GM04503 (cell line): ENCODE measurements at regions not wholly inside any gene's neighbourhood (a gene's known extent, or its start where the extent isn't known, plus 50 kb on each side); places are given as distances from the start of the nearest gene placed in this dataset.
"Not testable (repeated sequence)": the region's sequence is repeated elsewhere in the genome, so short reads cannot be mapped to it uniquely, and the experiment has no call there.

Experiments used
- DNase-seq: peaks from one replicate; pipeline ENCODE4 v3.0.0-alpha.2; 2012; ENCODE audit warnings: low read depth

- no peak for DNase-seq
Measured at GRCh38 chr1:68780919-68781318, 284.0 kb upstream of the DEPDC1 start.

GRCh38 chr1:68782890-68783289 is 286.0 kb upstream of the DEPDC1 start:
- DNase-seq = no peak

- DNase-seq = no peak
Measured at GRCh38 chr1:68785328-68785727, 288.4 kb upstream of the DEPDC1 start.

DNA sequence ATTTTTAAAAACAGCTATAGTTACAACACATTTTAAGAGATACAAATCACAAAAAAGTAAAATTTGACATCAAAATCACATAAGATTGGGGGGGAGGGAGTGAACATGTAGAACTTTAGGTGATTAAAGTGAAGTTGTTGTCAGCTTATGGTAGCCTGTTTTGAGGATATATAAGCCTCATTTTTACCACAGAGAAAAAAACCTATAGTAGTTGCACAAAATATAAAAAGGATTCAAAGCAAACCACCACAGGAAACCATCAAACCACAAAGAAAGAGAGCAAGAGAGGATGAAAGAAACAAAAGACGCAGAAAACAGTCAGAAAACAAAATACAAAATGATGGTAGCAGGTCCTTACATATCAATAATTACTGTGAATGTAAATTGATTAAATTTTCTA is 291.9 kb upstream of the DEPDC1 start:
- no peak for DNase-seq

GRCh38 chr1:68791800-68792199 is 294.9 kb upstream of the DEPDC1 start:
- no peak for DNase-seq

GRCh38 chr1:68795956-68796355 is 299.1 kb upstream of the DEPDC1 start:
- DNase-seq = no peak

DNA sequence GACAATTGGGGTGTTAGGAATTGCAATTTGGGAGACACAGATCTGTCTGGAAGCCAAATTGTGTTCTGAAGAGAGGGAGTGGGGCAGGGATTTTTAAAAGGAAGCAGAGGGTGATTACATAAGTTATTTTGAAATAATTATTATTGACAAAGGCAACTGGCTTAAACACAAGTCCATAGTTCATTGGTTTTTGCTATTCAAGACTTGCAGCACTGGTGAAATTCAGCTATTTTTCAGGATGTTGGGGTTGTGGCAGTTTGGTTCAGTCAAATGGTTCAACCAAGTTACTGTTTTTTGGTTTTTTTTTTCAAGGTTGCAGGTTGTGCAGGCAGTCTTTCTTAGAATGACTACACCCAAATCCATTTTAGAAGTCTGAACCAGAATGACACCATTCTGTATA is 300.0 kb upstream of the DEPDC1 start:
- DNase-seq = no peak

GRCh38 chr1:68798071-68798470 is 301.2 kb upstream of the DEPDC1 start:
- no peak for DNase-seq

DNA sequence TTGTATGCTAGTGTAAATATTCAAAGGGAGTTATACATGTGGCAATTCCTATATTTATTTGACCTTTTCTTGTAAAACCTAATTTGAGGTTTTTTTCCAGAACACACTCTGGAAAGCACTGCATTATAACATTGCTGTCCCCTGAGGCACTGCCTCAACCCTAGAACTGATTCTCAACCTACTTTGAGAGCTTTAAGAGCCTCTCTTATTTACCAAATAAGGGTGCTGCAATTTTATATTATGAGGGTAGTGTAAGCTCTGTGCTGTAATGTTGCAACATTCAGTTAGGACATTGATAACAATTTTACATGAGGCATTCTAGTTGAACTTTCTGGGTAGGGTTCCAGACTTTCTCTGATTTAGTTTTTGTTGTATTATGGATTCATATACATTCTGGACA is 302.2 kb upstream of the DEPDC1 start:
- no peak for DNase-seq

- no peak for DNase-seq
Measured at GRCh38 chr1:68800182-68800581, 303.3 kb upstream of the DEPDC1 start.

DNA sequence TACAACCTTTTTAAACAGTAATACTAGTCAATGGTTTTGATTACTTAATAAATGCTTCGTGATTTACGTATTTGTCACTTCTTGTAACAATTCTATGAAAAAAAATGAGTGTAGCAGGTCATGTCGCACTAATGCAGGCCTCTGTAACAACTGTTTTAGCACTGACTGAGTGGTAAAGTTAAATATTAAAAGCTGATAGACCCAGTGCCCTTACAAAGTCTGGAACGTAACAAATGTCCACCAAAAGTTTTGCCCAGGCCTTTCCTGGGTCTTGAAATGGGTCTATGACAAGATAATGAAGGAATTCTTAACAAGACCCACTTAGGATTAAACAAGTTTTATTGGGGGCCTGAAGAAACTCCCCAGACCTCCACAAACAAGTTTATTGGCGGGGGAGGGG is 304.6 kb upstream of the DEPDC1 start:
- DNase-seq = no peak

DNA sequence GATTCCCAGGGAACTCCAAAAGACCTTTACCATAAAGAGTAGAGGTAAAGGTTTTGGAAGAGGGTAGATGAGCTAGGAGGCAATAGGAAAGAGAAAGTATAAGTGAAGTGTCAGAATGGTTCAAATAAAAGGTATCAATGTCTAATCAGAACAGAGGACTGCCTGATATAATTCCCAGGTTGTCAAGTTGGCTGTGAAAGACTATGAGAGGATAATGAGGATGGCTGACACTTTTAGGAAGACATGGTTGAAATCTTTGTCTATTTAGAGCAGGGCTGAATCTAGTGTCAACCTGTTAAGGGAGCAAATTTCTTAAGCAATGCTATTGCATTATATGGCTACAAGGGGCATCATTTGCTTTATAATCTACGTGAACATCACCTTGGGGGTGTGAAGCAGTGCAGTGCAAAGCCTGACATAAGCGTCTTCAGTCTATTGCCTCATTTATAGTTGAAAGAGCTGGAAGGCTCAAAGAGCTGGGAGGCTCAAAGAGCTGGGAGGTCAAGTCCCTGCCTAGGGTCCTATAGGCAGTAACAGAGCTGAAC is 308.3 kb upstream of the DEPDC1 start:
- DNase-seq = no peak

DNA sequence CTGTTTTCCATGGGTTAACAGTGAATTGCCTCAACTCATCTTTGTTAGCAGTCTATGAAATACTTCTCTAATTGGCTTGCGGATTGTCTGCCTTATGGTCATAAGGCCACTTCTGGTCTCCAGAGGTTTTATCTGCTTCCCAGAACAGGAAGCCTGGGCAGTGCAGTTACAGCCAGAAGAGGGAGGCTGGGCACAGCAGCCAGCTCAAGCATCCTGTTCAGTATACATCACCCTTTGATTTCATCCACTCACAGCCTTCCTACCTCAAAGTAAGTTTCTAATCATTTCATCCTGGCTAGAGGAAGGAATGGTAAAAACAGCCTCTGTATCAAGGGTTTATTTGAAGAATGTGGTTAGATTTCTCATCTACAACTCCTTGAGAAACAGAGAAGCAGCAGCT is 311.5 kb upstream of the DEPDC1 start:
- no peak for DNase-seq

- DNase-seq = no peak
Measured at GRCh38 chr1:68811806-68812205, 314.9 kb upstream of the DEPDC1 start.

DNA sequence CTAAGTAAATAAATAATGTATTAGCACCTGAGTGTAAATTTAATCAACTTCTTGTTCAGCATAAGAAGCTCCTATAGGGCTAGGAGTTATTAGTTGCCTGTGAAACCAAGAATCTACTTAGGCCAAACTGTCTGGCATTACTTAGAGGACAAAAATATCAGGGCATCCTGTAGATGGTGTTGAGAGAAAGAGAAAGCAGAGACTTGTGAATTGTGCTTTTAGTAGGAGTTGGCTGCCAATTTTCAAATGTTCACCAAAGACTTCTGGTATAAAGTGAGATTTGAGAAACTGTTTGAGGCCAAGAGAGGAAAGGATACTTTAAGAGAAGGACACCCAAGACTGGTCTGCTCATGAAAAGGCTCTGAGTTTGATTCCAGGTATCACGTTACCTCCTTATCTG is 315.5 kb upstream of the DEPDC1 start:
- no peak for DNase-seq

GRCh38 chr1:68814067-68814466 is 317.2 kb upstream of the DEPDC1 start:
- DNase-seq = no peak

DNA sequence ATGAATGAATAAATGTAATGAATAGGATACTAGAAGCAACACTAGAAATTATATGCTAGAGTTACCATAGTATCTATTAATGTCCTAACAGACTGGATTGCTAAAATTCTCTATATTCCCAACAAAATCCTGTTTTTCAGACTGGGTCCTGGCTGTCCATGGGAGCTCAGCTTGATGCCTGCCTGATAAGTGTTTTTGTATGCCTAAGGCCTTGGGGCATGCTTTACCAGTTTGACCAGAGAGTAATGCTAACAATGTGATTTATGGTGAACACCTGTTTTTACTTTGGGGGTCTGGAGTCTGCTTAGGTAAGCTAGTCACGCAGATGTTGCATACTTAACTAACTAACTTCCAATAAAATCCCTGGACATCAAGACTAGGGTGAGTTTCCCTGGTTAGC is 318.8 kb upstream of the DEPDC1 start:
- no peak for DNase-seq

DNA sequence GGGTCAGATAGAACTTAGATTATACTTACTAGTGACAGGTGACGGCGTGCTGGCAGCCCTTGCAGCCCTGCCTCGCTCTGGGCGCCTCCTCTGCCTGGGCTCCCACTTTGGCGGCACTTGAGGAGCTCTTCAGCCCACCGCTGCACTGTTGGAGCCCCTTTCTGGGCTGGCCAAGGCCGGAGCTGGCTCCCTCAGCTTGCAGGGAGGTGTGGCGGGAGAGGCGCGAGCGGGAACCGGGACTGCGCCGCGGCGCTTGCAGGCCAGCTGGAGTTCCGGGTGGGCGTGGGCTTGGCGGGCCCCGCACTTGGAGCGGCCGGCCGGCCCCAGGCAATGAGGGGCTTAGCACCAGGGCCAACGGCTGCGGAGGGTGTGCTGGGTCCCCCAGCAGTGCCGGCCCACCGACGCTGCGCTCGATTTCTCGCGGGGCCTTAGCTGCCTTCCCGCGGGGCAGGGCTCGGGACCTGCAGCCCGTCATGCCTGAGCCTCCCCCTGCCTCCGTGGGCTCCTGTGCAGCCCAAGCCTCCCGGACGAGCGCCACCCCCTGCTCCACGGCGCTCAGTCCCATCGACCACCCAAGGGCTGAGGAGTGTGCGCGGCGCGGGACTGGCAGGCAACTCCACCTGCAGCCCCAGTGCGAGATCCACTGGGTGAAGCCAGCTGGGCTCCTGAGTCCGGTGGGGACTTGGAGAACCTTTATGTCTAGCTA is 320.8 kb upstream of the DEPDC1 start:
- not testable (repeated sequence) for DNase-seq

GRCh38 chr1:68819190-68819829 is 322.4 kb upstream of the DEPDC1 start:
- no peak for DNase-seq

GRCh38 chr1:68820151-68820550 is 323.3 kb upstream of the DEPDC1 start:
- no peak for DNase-seq

- no peak for DNase-seq
Measured at GRCh38 chr1:68826836-68827235, 330.0 kb upstream of the DEPDC1 start.

- DNase-seq = no peak
Measured at GRCh38 chr1:68827261-68827660, 330.4 kb upstream of the DEPDC1 start.

DNA sequence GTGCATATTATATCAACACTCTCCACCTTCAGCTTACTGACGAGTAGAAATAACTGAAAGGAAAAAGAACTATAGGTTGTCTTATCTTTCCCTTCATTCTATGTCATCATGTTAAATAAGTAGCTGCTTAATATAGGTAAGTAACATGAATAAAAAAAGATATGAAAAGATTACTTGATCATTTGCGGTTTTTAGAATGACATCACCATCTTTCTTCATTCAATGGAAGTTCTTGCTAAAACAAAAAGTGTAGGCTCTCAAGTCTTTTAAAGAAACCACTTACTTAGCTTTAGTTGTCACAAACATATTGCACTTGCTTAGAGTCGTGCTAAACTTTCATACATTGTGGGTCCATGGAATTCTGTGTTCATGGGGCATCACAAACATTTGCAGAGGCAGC is 331.1 kb upstream of the DEPDC1 start:
- DNase-seq = no peak

DNA sequence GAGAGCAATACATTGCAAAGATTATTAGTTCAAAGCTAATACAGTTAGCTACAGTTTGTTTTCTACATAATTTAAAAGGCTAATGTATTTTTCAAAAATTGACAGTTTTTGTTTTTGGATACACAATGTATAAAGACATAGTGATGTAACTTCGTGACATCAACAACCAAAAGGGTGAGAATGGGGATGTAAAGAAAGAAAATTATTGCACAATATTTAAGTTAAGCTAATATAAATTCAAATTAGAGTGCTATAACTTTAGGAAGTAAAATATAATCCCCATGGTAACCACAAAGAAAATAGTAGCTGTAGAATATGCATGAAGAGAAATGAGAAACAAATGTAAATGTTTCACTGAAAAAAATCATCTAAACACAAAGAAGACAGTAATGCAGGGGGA is 334.4 kb upstream of the DEPDC1 start:
- DNase-seq = no peak
